Activated T-cell treated with anti-CD3 and anti-CD28 coated beads, Interleukin-2, amount 50 U/mL, for 48 hours (primary cell): ENCODE measurements at regions not wholly inside any gene's neighbourhood (a gene's known extent, or its start where the extent isn't known, plus 50 kb on each side); places are given as distances from the start of the nearest gene placed in this dataset.

Experiments
- DNase-seq, 2 experiments: peaks; one replicate each; pipeline ENCODE4 v3.0.0-alpha.2; 2020

DNA sequence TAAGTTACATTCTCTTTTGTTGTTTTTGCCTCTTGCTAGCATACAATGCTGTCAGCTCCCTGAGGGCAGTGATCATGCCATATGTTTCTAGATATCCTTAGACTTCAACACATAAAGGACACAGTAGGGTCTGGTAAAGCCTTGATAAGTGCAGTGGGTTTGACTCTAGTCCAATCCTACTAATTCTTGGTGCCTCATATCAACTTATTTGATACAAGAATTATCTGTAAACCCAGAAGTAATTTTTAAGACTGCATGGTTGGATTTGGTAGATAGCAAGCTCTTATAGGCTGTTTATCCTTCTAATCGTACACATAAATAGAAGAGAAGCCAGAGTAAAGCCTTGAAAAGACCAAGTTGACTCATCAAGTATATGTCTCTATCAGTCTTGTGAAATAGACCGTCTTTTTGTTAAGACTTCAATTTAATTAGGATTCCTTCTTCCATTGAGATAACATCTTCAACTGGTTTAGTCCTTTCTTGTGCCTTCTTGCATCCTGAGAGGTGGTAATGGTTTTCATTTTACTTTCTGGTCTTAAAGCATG, 265.6 kb upstream of the CDIN1 start:
- DNase-seq: no peak

DNA sequence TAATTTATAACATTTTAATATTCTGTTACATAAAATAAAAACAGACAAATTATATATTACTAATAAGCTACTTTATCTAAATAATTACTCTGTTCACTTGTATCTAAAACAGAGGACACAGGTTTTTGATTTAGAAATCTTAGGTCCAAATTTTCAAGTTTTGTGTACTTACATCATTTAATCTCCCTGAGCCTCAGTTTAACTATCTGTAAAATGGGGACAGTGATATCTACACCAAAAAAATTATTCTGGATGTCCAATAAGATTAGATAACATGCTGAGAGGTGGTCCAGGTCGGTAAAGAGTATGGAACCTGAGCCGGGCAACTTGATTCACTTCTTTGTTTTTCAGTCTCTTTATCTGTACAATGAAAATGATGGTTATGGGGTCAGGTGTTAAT, 263.8 kb upstream of the CDIN1 start:
- DNase-seq: no peak

DNA sequence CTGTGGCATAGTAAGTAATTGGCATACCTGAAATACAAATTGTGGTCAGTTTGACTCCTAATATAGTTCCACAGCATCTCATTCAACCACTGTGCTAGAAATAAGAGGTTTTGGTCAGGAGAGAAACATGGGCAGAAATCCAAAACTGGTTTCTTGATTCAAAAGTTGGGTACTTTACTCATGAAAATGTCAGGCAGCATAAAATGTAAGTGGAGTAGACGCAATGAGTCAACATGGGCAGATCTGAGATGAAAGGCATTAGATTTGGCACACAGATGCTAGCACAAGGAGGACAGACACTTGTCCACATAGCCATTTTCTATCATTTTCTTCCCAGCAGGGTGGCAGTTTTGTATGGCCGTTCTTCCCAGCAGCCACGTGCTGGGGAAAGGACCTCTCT, 255.8 kb upstream of the CDIN1 start:
- DNase-seq: no peak

DNA sequence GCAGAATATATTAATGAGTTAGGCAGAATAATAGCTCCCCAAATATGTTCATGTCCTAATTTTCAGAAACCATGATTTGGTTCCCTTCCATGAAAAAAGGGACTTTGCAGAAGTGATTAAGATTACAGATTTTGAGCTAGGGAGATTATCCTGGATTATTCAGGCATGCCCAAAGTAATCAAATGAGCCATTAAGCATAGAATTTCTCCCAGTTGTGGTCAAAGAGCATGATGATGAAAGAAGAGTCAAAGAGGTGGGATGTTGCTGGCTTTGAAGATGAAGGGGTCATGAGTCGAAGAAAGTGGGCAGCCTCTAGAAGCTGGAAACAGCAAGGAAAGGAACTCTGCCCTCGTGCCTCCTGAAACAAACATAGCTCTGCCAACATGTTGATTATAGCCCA, 254.2 kb upstream of the CDIN1 start:
- DNase-seq: no peak

DNA sequence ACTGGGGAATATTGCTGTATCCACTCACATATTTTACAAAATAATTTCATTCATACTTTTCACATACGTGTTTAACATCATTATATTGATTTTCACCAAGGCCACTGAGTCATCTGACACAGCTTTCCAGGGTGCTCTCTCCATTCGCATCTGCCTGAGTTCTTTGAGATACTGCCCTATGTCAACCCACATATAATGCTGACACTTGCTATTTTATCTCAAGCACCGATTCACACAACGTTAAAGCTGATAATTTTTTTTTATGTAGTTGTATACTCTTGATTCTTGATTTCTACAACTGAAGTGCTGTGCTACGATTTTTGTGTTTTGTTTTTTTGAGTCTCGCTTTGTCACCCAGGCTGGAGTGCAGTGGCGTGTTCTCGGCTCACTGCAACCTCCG, 249.8 kb upstream of the CDIN1 start:
- DNase-seq: no peak

DNA sequence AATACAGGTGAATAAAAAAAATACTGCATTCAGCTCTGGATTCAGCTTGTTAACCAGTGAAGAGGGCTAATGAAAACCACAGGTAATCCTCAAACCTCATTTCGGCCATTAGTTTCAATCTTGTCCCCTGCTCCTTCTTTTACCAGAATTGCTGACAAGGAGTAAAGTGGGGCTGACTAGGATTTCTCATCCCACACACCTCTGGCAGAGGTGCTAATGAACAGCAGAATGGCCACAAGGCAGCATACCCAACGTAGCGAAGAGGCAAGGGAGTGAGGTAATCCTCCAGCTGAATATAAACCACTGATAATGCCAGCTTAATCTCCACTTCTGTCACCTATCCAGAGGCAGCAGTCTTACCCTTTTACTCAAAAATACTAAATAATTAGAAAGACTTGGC, 248.8 kb upstream of the CDIN1 start:
- no peak for DNase-seq

DNA sequence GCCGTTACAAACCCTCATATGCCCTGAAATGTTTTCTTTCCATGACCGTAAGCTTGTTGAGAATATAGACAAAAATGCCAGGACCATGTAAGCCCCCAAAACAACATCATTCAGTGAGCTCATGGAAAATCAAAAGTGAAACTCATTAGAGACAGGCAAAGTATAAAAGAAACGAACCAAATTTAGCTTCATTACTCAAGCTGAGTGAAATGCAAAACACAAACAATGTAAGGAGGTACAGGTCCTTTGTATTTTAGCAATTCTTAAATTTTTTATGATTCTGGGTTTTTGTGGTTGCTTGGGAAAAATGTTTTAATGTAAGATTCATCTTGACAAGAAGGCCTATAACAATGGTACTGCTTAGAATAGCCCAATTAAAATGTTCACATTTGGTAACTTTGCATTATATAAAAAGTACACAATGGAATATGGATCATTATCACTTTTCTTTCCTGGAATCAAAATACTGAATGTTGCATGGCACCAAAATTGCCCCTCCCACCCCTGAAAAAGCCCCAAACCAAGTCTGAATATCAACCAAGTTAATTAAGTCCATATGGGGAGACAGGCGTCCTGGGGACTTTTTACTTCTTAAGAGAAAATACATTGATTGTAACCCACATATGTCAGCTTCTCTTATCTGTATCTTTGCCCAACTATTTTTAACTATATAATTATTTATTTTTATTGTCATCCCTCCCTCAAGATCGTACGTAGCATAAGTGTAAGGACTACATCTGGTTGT, 247.7 kb upstream of the CDIN1 start:
- no peak for DNase-seq

DNA sequence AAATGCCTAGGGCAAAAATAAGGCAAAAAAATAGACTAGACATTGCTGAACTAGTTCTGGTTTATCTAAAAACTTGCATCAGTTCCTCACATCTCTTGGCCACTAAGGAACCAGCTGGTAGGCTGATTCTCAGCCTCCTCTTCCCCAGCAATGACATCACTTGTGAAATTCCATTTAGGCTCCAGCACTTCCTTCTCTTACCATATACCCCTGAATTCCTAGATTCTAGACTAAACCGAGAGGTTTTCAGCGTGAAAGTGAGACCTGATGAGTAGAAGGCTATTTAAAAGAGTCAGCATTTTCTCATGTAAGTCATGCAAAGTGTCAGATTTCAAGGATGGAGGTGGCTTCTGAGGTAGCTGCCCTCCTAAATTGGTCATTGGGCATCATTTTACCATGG, 247.1 kb upstream of the CDIN1 start:
- no peak for DNase-seq

DNA sequence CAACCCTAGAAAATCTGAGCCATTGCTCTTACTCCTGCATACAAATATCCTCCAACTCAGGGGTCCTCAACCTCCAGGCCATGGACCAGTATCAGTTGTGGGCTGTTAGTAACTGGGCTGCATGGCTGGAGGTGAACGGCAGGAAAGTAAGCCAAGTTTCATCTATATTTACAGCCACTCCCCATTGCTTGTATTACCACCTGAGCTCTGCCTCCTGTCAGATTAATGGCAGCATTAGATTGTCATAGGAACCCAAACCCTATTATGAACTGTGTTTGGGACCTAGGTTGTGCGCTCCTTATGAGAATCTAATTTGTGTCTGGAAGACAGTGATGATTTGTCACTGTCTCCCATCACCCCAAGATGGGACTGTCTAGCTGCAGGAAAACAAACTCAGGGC, 246.5 kb upstream of the CDIN1 start:
- DNase-seq: no peak

DNA sequence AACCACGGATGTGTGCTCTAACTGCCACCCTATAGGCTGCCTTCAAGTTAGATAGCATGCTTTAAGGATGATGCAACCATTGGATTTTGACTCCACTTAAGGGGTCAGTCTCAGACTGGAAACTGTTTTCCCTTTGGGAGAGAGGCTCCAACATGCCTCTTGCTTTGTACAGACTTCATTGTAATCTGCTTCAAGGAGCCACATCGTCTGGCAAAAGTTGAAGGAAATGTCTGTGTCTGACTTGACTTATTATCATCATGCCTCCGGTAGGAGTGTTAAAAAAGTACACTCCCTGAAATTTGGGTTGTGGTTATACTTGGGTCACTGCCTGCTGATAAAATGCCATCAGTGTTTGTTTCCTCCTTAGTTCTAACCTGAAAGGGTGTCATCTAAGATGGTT, 245.4 kb upstream of the CDIN1 start:
- no peak for DNase-seq

DNA sequence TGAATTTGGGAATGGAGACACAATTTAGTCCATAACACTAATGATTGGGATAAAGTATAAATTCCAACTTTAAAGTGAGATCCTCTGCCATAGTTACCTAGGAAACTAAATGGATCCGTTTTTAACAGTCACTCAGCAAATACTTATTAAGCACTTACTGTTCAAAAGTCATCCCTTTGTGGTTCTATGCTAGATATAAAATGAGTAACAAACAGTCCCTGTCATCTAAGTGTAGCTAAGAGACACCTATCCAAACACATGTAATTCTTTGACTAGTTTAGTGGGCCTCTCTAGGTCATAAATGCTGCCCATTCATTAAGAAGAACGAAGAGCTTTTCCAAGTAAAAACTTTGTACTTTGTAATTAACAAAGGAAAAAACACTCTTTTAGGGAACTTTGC, 244.2 kb upstream of the CDIN1 start:
- no peak for DNase-seq

DNA sequence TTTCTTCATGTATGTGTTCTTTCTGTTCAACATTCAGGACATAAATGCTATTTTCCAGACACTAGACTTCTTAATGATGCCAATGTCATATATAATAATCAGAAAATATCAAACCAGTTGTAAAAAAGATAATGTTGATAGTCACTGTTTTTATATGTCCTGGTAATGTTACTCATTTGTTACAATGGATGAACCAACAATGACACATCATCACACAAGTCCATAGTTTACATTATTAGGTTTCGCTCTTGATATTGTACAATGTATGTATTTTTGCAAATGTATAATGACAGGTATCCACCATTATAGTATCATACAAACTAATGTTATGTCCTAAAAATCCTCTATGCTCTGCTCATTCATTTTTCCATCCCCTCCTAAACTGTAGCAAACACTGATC, 243.8 kb upstream of the CDIN1 start:
- no peak for DNase-seq

DNA sequence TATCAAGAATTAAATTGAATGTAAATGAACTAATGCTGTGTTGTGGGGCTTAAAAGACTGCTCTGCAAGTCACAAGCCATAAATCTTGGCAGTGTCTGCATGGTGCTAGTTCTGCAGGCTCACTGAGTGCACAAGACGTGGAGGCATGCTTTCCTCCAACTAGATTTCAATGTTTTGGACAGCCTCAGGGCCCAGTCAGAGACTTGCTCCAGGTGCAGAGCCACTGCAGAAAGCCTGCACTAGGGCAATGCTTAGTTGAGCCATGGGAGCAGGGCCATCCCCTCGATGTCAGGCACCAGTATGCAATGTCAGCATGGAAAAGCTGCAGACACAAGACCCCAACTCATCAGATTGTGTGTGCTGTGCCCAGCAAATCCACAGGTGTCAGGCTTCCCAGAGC, 234.5 kb upstream of the CDIN1 start:
- DNase-seq: no peak

DNA sequence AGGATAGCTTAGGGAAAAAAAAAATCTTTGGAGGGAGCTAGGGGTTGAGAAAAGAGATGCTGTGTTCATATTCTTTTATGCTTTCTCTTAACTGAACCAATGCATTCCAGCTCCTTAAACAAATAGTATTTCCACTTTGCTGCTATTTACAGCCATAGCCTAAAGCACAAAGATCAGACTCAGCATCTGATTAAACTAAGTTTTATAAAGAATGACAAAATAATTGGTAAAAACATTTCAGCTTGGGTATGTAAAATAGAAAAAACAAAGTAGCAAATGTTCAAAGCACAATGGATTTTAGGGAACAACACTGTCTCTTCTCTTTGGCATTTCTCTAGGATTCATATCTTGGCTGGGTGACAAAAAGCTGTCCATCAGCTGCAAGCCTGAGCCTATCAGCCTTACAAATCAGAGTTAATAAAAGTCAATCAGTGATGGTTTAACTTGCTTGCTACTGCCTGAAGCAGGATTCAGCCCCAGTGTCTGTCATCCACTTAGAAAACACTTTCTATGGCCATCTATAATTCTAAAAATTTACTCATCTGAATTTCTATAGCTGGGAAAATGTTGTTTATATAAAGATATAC, 232.1 kb upstream of the CDIN1 start:
- DNase-seq: no peak

DNA sequence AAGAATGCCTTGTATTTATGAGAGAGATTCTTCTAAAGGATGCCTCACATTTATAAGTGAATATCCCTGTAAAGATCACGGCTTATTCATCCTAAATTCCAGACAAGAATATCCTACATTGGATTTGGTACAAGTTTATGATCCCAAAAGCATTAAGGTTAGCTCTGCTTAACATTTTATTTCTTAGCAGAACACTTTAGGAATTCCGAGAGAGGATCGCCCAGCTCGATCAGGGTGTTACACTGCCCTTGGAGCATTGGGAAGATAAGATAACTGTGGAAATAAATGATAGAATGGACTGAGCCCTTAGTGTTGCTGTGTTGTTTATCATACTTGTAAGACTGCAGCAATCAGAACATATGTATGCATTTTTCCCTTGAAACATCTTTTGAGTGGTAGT, 223.0 kb upstream of the CDIN1 start:
- DNase-seq: no peak

DNA sequence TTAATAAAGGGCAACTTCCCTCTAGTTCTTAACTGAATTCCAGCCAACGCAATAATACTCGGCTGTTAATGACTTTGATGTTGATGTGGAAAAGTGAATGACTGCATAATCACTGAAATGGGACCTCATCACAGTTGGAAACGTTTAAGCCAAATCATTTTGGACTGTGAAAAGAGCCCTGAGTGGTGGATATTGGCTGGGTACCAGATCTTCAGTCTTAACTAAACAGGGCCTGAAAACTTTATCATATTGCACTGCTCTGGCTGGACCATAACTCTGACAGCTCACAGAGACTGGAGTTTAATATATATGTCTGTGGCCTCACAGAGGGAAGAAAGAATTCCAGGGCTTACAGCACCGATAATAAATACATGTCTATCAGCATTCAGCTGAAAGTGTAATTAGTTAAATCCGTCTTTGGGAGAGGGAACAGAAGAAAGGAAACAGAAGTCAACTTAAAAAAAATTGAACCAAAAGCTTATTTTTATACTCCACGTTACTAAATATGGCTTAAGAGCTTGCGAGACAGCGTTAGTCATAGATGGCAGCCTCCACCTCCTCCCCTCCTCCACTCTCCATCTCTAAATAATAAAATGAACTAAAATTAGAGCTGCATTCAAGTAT, 222.3 kb upstream of the CDIN1 start:
- DNase-seq: no peak

DNA sequence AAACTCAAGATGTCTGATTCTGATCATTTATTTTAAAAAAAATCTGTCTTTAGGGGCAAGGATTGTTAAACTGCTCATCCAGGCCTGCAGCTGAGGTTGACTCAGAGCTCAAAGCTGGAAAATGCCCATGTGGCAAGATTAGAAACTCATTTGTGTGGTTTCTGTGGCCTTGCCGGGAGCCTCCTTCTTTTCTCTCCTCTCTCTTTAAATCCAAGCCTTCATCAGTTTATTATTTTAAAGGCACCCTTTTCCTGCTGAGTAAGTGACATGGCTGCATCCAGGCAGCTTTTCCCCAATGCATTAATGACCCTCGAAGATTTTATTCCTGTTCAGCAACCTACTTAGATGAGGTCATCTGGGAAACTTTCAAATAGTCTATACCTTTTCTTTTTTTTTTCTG, 221.3 kb upstream of the CDIN1 start:
- no peak for DNase-seq

DNA sequence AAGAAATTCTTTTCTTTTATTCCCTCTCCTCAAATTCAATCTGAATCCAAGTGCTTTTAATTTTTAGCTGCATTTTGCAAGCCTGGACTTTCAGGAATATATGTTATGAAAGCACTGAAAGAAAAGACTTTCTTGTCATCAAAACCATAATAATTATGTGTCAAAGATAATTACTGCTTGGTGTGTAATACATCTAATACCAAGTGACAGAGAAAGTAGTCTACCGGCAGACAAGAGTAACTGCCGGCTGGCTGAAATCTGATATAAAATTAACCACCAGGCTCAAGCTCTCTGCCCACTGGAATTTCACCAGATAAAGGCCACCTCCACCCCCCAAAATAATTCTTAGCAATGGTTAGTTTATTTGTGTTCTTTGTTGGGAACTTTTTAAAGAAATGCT, 220.9 kb upstream of the CDIN1 start:
- no peak for DNase-seq

DNA sequence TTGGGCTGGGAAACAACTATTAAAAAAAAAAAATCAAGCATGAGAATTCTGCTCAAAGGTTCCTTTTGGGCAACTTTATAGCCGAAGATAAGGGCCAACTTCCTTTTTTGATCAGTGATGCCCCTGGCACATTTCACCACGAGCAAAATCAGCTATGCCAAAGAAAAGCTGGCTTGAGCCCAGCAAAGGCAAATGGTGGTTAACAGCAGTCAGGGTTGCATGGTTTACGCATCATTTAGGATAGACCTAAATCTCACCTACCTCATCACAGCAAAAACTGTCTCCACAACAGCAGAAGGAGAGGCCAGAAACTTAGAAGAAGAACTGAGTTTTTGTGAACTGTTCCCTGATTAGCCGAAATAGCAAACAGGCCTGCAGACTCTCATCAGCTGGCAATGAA, 220.1 kb upstream of the CDIN1 start:
- DNase-seq: no peak

DNA sequence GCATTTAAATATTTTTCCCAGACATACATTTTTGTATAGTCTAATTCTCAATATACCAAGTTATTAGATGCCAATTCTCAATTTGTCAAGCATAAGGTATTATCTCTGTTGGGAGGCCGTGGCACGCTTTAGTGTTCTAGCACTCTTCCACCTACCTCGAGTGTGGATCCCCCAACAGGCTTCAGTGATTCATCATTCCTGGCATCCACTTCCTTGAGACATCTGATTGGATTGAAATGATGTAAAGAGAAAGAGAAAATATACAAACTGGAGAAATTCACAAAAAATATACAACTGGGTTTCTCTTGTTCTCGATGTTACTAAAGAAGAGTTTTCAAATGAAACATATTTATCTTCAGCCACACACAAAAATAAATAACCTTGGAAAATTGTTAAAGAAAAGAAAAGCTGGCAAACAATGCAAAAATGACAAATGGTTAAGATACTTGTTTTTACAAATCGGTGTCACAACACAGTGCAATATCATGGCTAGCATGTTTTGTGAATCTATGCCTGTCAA, 218.0 kb upstream of the CDIN1 start:
- DNase-seq: no peak

DNA sequence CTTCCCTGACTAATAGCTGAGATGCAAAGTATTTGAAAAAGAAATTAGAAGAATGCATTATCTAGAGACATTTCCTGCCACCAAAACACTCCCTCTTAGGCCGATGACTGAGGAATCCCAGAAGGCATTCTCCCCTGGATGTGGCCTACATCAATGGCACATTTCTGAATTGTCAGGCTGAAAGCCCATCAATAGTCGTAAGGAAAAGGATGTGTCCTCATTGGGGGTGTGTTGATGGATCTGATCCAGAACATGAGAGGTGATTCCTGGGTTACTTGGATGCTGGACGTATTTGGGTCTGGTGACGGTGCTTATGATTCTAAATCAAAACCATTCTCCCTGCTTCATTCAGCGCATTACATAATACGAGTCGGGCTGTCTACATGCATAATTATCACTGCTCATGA, 216.9 kb upstream of the CDIN1 start:
- no peak for DNase-seq

DNA sequence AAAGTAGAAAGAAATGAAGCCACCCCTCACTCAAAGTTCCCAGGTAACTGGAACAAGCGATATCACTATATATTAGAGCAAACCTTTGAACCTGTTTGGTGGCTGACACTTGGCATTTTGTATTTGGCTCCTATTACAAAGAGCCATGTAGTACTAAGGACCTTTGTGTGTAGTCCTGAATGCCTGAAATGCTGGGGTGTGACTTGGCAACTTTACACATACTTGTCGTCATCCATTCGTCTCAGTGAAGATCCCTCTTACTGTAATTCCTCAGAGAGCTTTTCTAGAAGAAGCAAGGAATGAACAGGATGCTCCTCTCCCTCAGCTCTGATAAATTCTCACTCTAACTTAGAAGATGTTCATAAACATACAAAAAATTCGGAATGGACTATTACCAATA, 216.1 kb upstream of the CDIN1 start:
- DNase-seq: no peak

DNA sequence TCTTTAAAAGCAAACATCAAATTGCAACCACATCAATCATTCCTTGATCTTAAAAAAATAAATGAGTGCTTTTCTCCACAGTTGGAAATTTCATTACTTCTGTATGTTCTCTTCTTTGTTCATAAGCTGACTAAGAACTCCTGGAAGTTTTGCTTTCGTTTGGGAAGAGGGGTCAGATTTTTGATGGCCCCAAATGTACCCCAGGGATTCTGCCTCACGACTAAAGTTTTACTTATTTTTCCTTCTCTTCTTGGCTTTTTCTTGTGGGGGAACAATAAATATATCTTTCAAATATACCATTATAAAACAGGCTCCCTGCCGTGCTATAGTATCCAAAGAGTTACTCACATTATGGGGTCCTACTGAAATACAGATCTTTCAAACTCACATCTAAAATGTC, 215.0 kb upstream of the CDIN1 start:
- no peak for DNase-seq

DNA sequence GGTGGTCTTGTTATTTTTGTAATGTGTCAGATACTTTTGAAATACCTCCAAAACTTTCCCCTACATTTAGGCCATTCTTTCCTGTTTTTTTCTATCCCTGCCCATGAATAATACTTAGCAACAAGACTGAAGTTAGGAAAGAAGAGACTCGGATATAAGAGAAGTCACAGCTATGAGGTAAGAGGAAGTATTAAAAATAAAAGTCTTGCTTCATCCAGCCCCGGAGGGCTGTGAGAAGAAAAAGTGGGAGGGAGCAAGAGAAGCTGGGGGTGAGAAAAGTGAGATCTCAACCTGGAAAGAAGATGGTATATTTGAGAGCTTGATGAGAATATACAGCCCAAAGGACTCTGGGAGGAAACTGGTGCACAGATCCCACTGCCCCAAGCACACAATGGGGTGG, 213.5 kb upstream of the CDIN1 start:
- no peak for DNase-seq
